NT2/D1 (cell line): ENCODE measurements at regions not wholly inside any gene's neighbourhood (a gene's known extent, or its start where the extent isn't known, plus 50 kb on each side); places are given as distances from the start of the nearest gene placed in this dataset.

Experiments
- YY1 ChIP-seq: IDR thresholded peaks from 2 replicates; pipeline ENCODE4 v1.6.1; 2011; ENCODE audit not compliant: insufficient read length, insufficient read depth
- ZNF274 ChIP-seq: IDR thresholded peaks from 2 replicates; pipeline ENCODE4 v1.6.1; 2011; ENCODE audit warnings: mild to moderate bottlenecking, low read depth, low read length

- TF ChIP-seq YY1 (no peak), ZNF274 (no peak)
Observed at GRCh38 chr10:107771066-107771465, 606.6 kb upstream of the SORCS1 start.
